GM12801 (cell line): ENCODE measurements at regions not wholly inside any gene's neighbourhood (a gene's known extent, or its start where the extent isn't known, plus 50 kb on each side); places are given as distances from the start of the nearest gene placed in this dataset.

Experiments
- CTCF ChIP-seq: IDR thresholded peaks from one replicate; pipeline ENCODE4 v1.5.1; 2011; ENCODE audit warnings: control low read depth; ENCODE audit not compliant: insufficient read length; ENCODE audit errors: extremely low read depth

- no peak for TF ChIP-seq CTCF
These were observed 534.4 kb upstream of the EPHA5 start for GRCh38 chr4:66204534-66205247.

GRCh38 chr4:66202870-66203269, 532.6 kb upstream of the EPHA5 start:
- no peak for TF ChIP-seq CTCF

- no peak for TF ChIP-seq CTCF
These were observed 527.2 kb upstream of the EPHA5 start for GRCh38 chr4:66197451-66197850.

- TF ChIP-seq CTCF: no peak
These were observed 523.2 kb upstream of the EPHA5 start for GRCh38 chr4:66193487-66193886.

GRCh38 chr4:66187175-66187720, 517.0 kb upstream of the EPHA5 start:
- TF ChIP-seq CTCF: no peak

- no peak for TF ChIP-seq CTCF
These were observed 515.8 kb upstream of the EPHA5 start for GRCh38 chr4:66186095-66186494.

- no peak for TF ChIP-seq CTCF
These were observed 512.3 kb upstream of the EPHA5 start for GRCh38 chr4:66182636-66183035.
